ENCODE measurements at regions not wholly inside any gene's neighbourhood (a gene's known extent, or its start where the extent isn't known, plus 50 kb on each side); places are given as distances from the start of the nearest gene placed in this dataset.

DNA sequence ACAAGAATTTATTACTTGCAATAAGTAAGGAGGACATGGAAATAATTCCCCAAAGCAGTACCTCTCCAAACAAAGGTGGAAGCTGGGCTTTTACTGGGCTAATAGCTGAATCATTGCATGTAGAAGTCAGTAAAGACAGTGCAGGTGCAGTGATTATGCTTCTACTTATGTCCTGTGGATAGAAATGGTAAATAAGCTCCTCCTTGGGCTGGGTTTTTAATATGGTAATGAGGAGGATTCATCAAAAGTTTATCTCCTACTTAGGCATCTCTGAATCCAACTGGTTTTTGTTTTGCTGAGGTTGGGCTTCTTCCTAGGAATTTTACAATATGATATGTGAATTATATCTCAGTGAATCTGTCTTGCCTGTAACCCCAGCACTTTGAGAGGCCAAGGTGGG, 297.4 kb upstream of the MC4R start:
- POLR2A ChIA-PET (ENCODE audit: low non-redundant PET), result no interaction called here

DNA sequence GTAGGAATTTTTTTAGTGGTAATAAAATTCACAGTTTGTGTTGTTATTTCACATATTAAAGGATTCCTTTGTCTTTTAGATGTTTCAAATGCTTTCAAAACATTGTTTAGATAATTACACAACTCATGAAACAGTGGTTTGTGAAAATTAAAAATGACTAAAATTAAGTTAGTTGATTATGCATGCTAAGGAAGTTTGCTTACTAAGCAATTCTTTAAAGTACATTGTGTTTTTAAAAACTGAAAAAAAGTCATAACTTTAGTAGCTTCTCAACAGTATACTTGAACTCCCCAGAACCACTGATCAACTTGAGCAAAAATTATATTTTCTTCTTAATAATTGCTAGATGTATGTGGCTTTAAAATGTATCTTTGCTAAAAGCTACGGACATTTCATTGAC, 298.4 kb upstream of the MC4R start:
- no peak for DNase-seq (ENCODE audit: low spot score)
- Histone ChIP-seq H3K9me3 (ENCODE audit: low read depth, low read length, poor library complexity, severe bottlenecking) (no peaks in the 10 kb centered on the region), H3K36me3 (ENCODE audit: insufficient read depth, low read length, poor library complexity, severe bottlenecking) (no peaks in the 10 kb centered on the region), H3K27me3 (replicated peaks; ENCODE audit: insufficient read depth, low read depth, low read length, poor library complexity) (no peaks in the 10 kb centered on the region), H3K27ac (ENCODE audit: low read depth, low read length, poor library complexity, severe bottlenecking) (no peak overlapping the region), H3K4me1 (ENCODE audit: insufficient read depth, low read length, poor library complexity, severe bottlenecking) (no peaks in the 10 kb centered on the region), H3K4me3 (ENCODE audit: low read depth, low read length, poor library complexity, severe bottlenecking) (no peak overlapping the region)
- TF ChIP-seq CTCF (conservative IDR thresholded peaks at IDR 0.05; ENCODE audit: low read depth, low read length) (no peak), EZH2 (IDR thresholded peaks at IDR 0.05; ENCODE audit: borderline replicate concordance, low read depth, low read length, poor library complexity, severe bottlenecking) (no peak)
- intact Hi-C loops (cut with micrococcal nuclease; ENCODE audit: unreplicated experiment), result no loop called here
- no TSS peak for BruUV-seq (replicated peaks)
- ChIA-PET POLR2A (ENCODE audit: low non-redundant PET) (no interaction called here), CTCF (no interaction called here)

More for the DNA sequence above, 297.4 kb upstream of the MC4R start:
- Histone ChIP-seq H3K4me3 (ENCODE audit: low read depth, low read length, poor library complexity, severe bottlenecking) (no peak overlapping the region), H3K27me3 (replicated peaks; ENCODE audit: insufficient read depth, low read depth, low read length, poor library complexity) (no peaks in the 10 kb centered on the region), H3K36me3 (ENCODE audit: insufficient read depth, low read length, poor library complexity, severe bottlenecking) (no peaks in the 10 kb centered on the region), H3K27ac (ENCODE audit: low read depth, low read length, poor library complexity, severe bottlenecking) (no peak overlapping the region), H3K9me3 (ENCODE audit: low read depth, low read length, poor library complexity, severe bottlenecking) (no peaks in the 10 kb centered on the region), H3K4me1 (ENCODE audit: insufficient read depth, low read length, poor library complexity, severe bottlenecking) (no peaks in the 10 kb centered on the region)
- no peak for TF ChIP-seq EZH2 (IDR thresholded peaks at IDR 0.05; ENCODE audit: borderline replicate concordance, low read depth, low read length, poor library complexity, severe bottlenecking)
- no peak for TF ChIP-seq CTCF (conservative IDR thresholded peaks at IDR 0.05; ENCODE audit: low read depth, low read length)
- CTCF ChIA-PET, result no interaction called here
- intact Hi-C loops (cut with micrococcal nuclease; ENCODE audit: unreplicated experiment), result no loop called here
- no TSS peak for BruUV-seq (replicated peaks)
- DNase-seq (ENCODE audit: low spot score), result no peak

DNA sequence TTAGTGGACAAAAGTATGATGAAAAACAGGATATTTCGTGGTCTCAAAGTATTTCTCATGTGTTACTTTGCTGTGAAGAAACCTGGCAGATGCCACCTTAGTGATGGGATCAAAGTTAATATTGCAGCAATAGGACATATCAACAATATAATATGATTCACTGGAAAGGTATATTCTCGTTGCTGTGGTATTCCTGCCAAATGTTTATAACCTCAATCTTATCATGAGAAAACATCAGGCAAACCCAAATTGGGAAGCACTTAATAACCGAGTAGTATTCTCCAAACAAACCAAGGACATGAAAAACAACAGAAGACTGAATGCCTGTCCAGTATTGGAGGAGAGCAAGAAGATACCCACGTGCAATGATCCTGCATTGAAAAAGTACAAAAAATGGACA, 302.6 kb upstream of the MC4R start:
- H3K27me3 ChIP-seq (replicated peaks; ENCODE audit: insufficient read depth, low read depth, low read length, poor library complexity), result peaks cover 5% of the 10 kb centered on the region
- DNase-seq (ENCODE audit: low spot score), result no peak
- no peak for TF ChIP-seq EZH2 (IDR thresholded peaks at IDR 0.05; ENCODE audit: borderline replicate concordance, low read depth, low read length, poor library complexity, severe bottlenecking)
- no peak for TF ChIP-seq CTCF (conservative IDR thresholded peaks at IDR 0.05; ENCODE audit: low read depth, low read length)
- no peaks in the 10 kb centered on the region for H3K9me3 ChIP-seq (ENCODE audit: low read depth, low read length, poor library complexity, severe bottlenecking)
- H3K36me3 ChIP-seq (ENCODE audit: insufficient read depth, low read length, poor library complexity, severe bottlenecking), result no peaks in the 10 kb centered on the region
- no peak overlapping the region for H3K4me3 ChIP-seq (ENCODE audit: low read depth, low read length, poor library complexity, severe bottlenecking)
- no peak overlapping the region for H3K27ac ChIP-seq (ENCODE audit: low read depth, low read length, poor library complexity, severe bottlenecking)
- ChIA-PET POLR2A (ENCODE audit: low non-redundant PET) (no interaction called here), CTCF (no interaction called here)
- no TSS peak for BruUV-seq (replicated peaks)
- no peaks in the 10 kb centered on the region for H3K4me1 ChIP-seq (ENCODE audit: insufficient read depth, low read length, poor library complexity, severe bottlenecking)
- intact Hi-C loops (cut with micrococcal nuclease; ENCODE audit: unreplicated experiment), result no loop called here

Measured in A673 (cell line).